ENCODE measurements at regions not wholly inside any gene's neighbourhood (a gene's known extent, or its start where the extent isn't known, plus 50 kb on each side); places are given as distances from the start of the nearest gene placed in this dataset.
A peak's percentile ranks its signal among the peaks of the same experiment; 100 is the strongest.

GRCh38 chr4:71156616-71157015 is 163.2 kb downstream of the DCK start:
- no peak for DNase-seq (ENCODE audit: low read depth)

- no peak for DNase-seq (ENCODE audit: low read depth)
Measured at GRCh38 chr4:71162386-71162785, 168.9 kb downstream of the DCK start.

GRCh38 chr4:71163317-71163716 is 169.9 kb downstream of the DCK start:
- DNase-seq (ENCODE audit: low read depth): no peak

GRCh38 chr4:71167083-71167482 is 171.7 kb upstream of the SLC4A4 start:
- DNase-seq (ENCODE audit: low read depth): no peak

- DNase-seq (ENCODE audit: low read depth): no peak
Measured at GRCh38 chr4:71171592-71171991, 167.2 kb upstream of the SLC4A4 start.

GRCh38 chr4:71181332-71181731 is 157.5 kb upstream of the SLC4A4 start:
- DNase-seq (ENCODE audit: low read depth): no peak

- peak; percentile 80 for DNase-seq (ENCODE audit: low read depth)
Measured at GRCh38 chr4:71184195-71184781, 154.5 kb upstream of the SLC4A4 start.

GRCh38 chr4:71185037-71185436 is 153.8 kb upstream of the SLC4A4 start:
- no peak for DNase-seq (ENCODE audit: low read depth)

GRCh38 chr4:71186257-71186565 is 152.6 kb upstream of the SLC4A4 start:
- no peak for DNase-seq (ENCODE audit: low read depth)

GRCh38 chr4:71186566-71187403 is 152.0 kb upstream of the SLC4A4 start:
- DNase-seq (ENCODE audit: low read depth): peak; percentile 75

GRCh38 chr4:71187404-71188155 is 151.2 kb upstream of the SLC4A4 start:
- peak; percentile 80 for DNase-seq (ENCODE audit: low read depth)

GRCh38 chr4:71188156-71188640 is 150.6 kb upstream of the SLC4A4 start:
- no peak for DNase-seq (ENCODE audit: low read depth)

- DNase-seq (ENCODE audit: low read depth): no peak
Measured at GRCh38 chr4:71188951-71189350, 149.9 kb upstream of the SLC4A4 start.

GRCh38 chr4:71189471-71189870 is 149.3 kb upstream of the SLC4A4 start:
- peak; percentile 87 for DNase-seq (ENCODE audit: low read depth)

GRCh38 chr4:71194454-71194853 is 144.4 kb upstream of the SLC4A4 start:
- DNase-seq (ENCODE audit: low read depth): no peak

GRCh38 chr4:71195924-71196323 is 142.9 kb upstream of the SLC4A4 start:
- DNase-seq (ENCODE audit: low read depth): peak; percentile 91

GRCh38 chr4:71198958-71199357 is 139.9 kb upstream of the SLC4A4 start:
- DNase-seq (ENCODE audit: low read depth): no peak

GRCh38 chr4:71201057-71201456 is 137.8 kb upstream of the SLC4A4 start:
- no peak for DNase-seq (ENCODE audit: low read depth)

GRCh38 chr4:71201817-71202576 is 136.8 kb upstream of the SLC4A4 start:
- no peak for DNase-seq (ENCODE audit: low read depth)

- no peak for DNase-seq (ENCODE audit: low read depth)
Measured at GRCh38 chr4:71202705-71203104, 136.1 kb upstream of the SLC4A4 start.

- no peak for DNase-seq (ENCODE audit: low read depth)
Measured at GRCh38 chr4:71204056-71204455, 134.8 kb upstream of the SLC4A4 start.

- peak; percentile 71 for DNase-seq (ENCODE audit: low read depth)
Measured at GRCh38 chr4:71206763-71207162, 132.1 kb upstream of the SLC4A4 start.

Data from ELR (cell line).